GM19468 (cell line): ENCODE measurements at regions not wholly inside any gene's neighbourhood (a gene's known extent, or its start where the extent isn't known, plus 50 kb on each side); places are given as distances from the start of the nearest gene placed in this dataset.
"Not testable (repeated sequence)": the region's sequence is repeated elsewhere in the genome, so short reads cannot be mapped to it uniquely, and the experiment has no call there.

Experiments
- ATAC-seq: cut with Tn5 transposase; IDR thresholded peaks from one replicate; pipeline ENCODE4 v1.9.1; 2021; ENCODE audit warnings: mild to moderate bottlenecking, moderate library complexity, moderate number of reproducible peaks; ENCODE audit not compliant: unreplicated experiment; ENCODE audit errors: extremely low read depth

- no peak for ATAC-seq
These were observed 55.9 kb downstream of the BAMBI start for GRCh38 chr10:28733245-28733644.

DNA sequence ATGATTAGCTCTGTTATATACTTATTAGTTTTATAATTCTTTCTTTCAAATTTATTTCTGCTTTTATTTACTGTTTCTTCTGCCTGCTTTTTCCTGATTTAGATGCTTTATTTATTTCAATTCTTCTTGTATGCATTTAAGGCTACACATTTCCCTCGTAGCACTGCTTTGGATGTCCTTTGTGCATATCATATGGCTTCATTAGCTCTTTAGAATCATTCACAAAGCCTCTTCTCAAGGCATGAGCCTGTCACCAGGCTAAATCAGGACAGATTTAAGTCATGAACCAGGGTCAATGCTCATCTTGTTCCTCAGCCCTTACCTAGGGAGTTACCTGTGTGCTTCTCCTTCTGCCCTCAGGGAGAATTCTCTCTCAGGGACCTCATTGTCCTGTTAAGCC, 56.3 kb downstream of the BAMBI start:
- no peak for ATAC-seq

DNA sequence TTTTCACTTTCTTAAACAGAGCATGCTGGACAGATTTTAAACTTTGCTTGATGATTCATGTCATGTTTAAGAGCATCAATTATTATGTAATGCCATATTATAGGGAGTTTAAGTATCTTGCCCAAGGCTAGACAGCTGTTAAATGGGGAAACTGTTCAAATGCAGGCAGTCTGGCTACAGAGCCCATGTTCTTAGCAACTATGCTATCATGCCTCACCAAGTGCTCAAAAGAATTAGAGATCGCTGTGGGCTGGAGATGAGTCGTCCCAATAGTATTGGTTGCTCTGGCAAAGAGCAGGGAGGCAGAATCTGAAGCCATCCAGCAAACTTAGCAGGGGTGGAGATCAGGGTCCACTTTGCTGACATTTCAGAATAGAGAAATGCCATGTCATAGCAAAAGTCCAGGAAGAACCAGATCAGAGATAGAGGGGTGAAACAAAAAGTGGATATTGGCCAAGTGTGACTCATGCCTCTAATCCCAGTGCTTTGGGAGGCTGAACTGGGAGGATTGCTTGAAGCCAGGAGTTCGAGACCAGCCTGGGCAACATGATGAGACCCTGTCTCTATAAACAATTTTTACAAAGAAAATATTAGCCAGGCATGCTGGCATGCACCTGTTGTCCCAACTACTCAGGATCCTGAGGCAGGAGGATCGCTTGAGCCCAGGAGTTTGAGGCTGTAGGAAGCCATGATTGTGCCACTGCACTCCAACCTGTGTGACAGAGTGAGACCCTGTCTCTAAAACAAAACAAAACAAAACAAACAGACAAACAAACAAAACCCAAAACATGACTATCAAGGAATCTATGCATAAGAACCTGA, 57.8 kb downstream of the BAMBI start:
- ATAC-seq, result no peak

DNA sequence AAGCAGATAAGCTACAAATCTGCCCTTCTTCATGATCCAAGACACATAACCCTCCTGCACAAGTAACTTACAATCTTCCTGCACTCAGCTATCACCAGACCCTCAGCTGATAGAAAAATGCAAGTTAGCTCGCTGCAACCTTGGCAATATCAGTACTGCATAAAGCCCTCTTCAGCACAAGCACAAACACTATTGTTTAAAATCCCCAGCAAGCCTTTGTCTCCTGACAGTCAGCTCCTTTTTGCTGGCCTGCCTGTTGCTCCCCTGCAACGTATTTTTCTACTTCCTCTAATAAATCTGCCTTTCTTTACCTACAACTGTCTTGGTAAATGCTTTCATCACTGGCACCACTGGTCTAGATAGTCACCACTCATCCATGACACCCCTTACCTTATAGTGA, 59.8 kb downstream of the BAMBI start:
- ATAC-seq, result no peak

DNA sequence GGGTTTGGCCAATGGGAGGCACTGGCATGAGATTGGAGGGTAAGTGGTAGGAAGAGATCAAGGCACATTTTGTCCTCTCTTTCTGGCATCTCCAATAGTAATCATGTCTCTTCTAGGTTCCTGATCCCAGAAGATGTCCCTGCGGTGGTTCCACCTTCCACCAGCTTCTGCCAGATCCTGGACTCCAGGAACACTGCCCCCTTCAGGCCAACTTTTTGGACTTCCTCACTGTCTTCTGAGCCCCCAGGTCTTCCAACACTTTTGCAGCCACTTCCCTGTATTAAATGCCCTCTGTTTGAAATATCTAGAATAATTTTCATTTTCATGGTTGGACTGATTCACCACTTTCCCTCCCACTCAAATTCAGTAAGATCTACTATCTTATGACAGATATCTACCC, 60.9 kb downstream of the BAMBI start:
- no peak for ATAC-seq

DNA sequence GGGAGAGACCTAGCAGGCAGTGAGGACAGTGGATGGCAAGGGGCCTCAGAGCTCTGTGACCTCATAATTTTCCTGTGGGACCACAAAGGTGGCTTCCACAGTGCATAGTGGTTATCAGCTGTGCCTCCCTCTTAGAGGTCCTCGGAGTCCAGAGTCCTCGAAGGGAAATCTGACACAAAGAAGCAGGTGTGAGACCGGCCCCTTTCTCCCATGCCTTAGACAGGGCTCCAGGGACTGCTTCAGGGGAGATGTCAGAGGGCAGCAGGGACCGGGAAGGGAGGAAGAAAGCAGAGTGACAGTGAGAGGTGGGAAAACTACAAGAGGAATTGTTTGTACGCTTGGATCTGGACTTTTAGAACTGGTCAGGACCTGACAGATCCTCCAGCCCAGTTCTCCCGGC, 66.3 kb downstream of the BAMBI start:
- no peak for ATAC-seq

- no peak for ATAC-seq
These were observed 66.9 kb downstream of the BAMBI start for GRCh38 chr10:28744069-28744768.

DNA sequence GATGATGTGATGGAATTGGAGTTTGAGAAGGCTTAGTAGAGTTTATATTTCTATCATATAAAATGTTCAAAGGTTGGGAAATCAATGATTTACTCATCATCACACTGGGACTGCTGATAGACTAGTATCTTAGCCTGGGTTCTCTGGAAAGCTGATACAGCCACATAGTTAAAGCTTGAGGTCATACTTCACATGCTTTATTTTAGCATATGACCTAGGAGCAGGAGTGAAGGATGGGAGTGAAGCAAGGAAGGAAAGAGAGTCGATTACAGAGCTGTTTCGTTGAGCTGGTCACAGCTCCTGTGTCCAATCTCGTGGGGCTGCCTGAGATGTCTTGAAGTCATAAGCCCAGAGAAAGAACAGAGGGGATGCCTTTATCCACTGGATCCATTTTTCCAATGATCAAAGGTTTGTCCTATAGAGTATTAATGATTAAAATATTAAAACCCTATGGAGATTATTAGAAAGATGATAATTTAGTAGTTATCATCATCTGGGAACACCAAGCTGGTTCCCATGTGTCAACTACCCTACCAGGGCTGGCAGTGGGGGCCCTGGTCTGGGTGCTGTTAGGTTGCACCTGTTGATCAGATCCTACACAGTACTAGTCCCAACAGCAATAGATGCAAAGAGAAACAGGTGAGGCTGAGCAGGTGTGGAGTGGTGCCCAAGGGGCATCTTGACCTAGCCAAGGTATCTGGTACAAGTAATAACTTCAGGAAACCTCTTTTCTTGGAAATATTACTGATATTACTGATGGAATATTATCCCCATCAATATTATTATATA, 77.8 kb downstream of the BAMBI start:
- no peak for ATAC-seq

- no peak for ATAC-seq
These were observed 83.9 kb downstream of the BAMBI start for GRCh38 chr10:28761084-28761846.

DNA sequence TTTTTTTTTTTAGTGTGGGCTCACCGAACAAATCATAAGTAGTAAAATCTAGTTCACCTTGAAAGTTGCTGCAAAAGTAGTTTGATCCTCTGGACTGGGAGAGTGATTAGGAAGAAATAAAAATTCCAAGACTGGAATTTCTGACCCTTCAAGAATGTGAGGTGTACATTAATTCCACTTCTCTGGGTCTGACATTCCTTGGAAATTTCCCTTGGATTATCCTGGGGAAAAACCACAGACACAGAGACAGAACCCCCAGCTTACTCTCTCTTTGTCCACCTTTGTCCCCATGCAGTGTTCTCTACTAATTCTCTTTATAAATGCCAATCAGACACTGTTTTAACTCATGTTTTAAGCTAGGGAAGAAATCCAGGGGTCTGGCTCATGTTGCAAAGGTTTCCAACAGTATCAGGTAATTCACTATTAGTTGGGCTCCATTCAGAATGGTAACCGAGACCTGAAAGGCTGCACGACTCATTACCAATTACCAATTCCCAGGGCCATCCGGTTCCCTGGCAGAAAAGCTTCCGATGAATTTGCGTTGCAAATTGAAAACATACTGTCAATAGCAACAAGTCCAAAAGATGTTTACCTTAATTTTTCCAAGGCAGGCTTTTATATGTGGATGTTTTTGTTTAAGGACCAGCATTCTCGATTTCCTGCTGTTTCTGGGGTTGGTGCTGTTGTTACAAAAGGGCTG, 86.3 kb downstream of the BAMBI start:
- no peak for ATAC-seq

DNA sequence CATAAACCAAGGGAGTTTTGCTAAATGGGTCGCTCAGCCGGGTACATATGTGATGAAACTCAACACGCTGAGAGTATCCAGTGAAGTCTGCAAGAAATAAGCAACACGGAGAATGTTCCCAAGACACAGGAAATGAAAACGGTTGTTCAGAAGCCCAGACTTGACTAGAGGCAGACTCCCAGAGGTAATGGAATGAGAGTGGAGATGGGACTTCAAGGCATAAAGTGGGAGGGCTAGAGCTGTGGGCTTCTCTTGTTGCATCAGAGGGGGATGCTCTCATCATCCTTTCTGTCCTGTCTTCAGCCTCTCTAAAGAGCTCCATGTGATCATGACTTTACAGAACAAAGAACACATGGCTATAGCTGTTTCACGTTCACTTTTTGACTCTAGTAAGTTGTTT, 88.3 kb downstream of the BAMBI start:
- ATAC-seq, result no peak

DNA sequence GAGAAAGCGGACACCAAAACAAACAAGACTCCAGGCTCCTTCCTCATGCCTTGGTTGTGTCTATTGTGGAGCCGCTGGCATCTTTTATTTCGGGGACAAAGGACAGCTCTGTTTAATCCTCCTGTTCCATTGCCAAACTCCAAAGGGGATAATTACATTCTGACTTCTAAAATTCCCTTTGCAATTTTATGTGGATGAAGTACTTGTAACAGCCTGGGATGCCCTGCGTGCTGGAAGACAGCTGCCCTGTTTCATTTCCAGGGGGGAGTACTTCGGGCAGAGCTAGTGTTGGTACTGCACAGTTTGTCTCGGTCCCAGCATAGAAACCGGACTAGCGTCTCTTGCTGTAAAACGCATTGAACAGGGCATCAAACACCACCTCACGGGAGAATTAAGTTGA, 90.9 kb downstream of the BAMBI start:
- no peak for ATAC-seq

DNA sequence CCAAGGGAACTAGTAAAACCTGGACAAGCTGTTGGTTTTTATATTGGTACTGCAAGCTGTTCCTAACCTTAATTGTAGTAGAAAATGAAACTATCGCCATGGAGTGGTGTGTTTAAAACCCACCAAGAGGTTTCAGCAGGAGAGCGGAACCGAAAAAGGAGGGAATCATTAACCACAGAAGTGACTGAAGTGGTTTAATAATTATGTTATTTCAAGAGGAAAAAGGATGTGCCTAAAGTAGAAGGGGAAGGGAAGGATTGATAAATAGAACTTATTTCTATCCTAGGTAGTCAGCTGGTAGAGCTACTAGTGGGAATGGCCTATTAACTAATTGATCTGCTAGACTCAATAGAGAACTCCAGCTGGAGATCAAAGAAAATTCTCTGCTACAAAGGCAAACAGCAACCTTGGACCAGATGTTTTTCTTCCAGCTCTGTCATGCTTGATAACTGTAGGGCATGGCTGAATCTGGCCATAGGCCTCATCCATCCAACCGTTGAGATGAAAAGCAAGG, 91.8 kb downstream of the BAMBI start:
- ATAC-seq, result no peak

DNA sequence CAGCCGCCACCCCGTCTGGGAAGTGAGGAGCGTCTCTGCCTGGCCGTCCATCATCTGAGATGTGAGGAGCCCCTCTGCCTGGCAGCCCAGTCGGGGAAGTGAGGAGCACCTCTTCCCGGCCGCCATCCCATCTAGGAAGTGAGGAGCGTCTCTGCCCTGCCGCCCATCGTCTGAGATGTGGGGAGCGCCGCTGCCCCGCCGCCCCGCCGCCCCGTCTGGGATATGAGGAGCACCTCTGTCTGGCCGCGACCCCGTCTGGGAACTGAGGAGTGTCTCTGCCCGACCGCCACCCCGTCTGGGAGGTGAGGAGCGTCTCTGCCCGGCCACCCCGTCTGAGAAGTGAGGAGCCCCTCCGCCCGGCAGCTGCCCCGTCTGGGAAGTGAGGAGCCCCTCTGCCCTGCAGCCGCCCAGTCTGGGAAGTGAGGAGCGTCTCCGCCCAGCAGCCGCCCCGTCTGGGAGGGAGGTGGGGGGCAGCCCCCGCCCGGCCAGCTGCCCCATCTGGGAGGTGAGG, 94.3 kb downstream of the BAMBI start:
- ATAC-seq, result not testable (repeated sequence)

DNA sequence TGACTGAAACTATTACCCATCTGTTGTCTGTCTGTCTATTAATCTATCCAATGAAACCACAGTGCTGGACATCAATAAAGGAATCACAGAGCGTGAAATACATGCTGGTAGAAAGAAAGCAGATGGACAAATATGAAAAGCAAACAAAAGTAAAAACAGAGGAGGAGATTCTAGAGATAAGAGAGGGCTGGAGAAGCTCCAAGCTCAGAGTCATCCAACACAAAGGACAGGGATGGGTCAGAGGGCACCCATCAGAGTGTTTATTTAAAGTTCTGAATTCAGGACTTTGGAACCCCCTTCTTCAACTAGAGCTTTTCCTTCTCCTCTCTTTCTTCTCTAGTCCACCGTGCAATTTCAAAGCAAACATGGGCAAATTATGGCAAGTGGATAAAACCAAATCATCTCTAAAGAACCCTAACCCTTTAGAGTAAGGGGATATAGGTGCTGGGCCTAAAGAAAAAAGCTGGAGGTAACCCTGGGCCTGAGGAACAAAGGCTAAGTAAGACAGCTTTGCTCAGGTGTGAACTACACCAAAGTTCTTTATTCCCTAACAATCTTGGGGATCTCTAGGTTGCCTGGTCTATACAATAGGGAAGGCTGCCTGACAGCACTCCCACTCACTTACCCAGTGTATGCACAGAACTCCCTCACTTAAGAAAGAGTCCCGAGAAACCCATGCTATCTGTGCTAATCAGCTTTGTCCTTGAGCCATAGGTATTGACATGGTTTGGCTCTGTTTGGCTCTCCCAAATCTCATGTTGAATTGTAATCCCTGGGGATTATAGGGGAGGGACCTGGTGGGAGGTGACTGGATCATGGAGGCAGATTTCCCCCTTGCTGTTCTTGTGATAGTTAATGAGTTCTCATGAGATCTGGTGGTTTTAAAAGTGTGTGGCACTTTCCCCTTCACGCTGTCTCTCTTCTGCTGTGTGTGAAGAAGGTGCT, 97.0 kb downstream of the BAMBI start:
- ATAC-seq, result no peak

DNA sequence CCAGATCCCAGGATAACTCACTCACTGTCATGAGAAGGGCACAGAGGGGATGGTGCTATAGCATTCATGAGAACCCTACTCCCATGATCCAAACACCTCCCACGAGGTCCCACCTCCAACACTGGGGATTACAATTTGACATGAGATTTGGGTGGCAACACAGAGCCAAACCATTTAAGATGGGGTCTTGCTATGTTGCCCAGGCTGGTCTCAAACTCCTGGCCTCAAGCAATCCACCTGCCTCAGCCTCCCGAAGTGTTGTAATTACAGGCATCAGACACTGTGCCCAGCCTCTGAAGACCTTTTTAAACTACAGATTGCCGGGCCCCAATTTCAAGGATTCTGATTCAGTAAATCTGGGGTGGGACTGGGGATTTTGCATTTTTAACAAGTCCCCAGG, 98.5 kb downstream of the BAMBI start:
- ATAC-seq, result no peak

DNA sequence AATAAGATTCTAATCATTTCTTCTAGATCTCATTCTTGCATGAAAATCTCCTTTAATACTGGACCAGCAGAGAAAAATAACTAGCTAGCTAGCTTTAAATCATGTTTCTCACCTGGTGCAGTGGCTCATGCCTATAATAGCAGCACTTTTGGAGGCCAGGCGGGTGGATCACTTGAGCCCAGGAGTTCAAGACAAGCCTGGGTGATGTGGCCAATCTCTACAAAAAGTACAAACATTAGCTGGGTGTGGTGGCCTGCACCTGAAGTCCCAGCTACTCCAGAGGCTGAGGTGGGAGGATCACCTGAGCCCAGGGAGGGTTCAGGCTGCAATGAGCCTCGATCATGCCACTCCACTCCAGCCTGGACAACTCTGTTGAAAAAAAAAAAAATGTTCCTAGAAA, 99.2 kb downstream of the BAMBI start:
- ATAC-seq, result no peak

DNA sequence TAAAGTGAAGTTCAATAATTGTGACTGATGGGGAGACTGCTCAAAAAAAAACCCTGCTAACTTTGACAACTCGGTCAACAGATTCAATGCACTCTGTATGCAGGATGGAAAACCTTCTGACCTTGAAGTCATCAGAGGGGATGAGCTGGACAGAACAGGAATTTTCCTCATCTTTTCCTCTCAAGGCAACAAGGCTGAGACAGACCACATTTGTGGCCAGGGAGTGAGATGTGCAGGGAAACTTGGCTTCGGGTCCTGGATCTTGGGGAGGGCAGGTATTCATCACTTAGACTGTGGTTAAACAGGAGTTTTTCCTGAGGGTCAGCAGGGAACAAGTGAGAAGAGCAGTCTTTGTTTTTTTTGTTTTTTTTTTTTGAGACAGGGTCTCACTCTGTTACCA, 100.6 kb downstream of the BAMBI start:
- no peak for ATAC-seq
